ACC112 (cell line): ENCODE measurements at regions not wholly inside any gene's neighbourhood (a gene's known extent, or its start where the extent isn't known, plus 50 kb on each side); places are given as distances from the start of the nearest gene placed in this dataset.

ENCODE experiments used
- H2AFZ ChIP-seq: fragments of 200-600 bp; sonication (generic); one replicate; pipeline ENCODE4 v1.6.0; 2017; ENCODE audit warnings: antibody characterized with exemption, low read length; ENCODE audit not compliant: unreplicated experiment
- H3K27ac ChIP-seq: fragments of 200-600 bp; sonication (generic); 2 replicates; pipeline ENCODE4 v1.5.1; 2014; ENCODE audit warnings: low read depth, mild to moderate bottlenecking, antibody characterized with exemption, low read length, moderate library complexity
- H3K27me3 ChIP-seq: fragments of 200-600 bp; sonication (generic); 2 replicates; pipeline ENCODE4 v1.6.1; 2014; ENCODE audit warnings: mild to moderate bottlenecking, antibody characterized with exemption, low read length, moderate library complexity, mixed read lengths; ENCODE audit not compliant: insufficient read depth
- H3K36me3 ChIP-seq: fragments of 200-600 bp; sonication (generic); 2 replicates; pipeline ENCODE4 v1.6.1; 2016; ENCODE audit warnings: mild to moderate bottlenecking, antibody characterized with exemption, low read length, moderate library complexity, mixed read lengths; ENCODE audit not compliant: insufficient read depth
- H3K4me1 ChIP-seq: fragments of 200-600 bp; sonication (generic); one replicate; pipeline ENCODE4 v1.6.1; 2016; ENCODE audit warnings: low read length, mixed read lengths; ENCODE audit not compliant: insufficient read depth, unreplicated experiment, control insufficient read depth
- H3K4me3 ChIP-seq: fragments of 200-600 bp; sonication (generic); 2 replicates; pipeline ENCODE4 v1.5.1; 2014; ENCODE audit warnings: mild to moderate bottlenecking, low read depth, low read length
- H3K79me2 ChIP-seq: fragments of 200-600 bp; sonication (generic); one replicate; pipeline ENCODE4 v1.6.0; 2016; ENCODE audit warnings: low read length; ENCODE audit not compliant: control insufficient read depth, unreplicated experiment, insufficient read depth

GRCh38 chr2:17179145-17179808 lies 339.0 kb downstream of the RAD51AP2 start:
- H2AFZ ChIP-seq: no peak overlapping the region
- H3K79me2 ChIP-seq: no peaks in the 10 kb centered on the region
- no peaks in the 10 kb centered on the region for H3K36me3 ChIP-seq
- no peak overlapping the region for H3K27ac ChIP-seq
- no peaks in the 10 kb centered on the region for H3K4me1 ChIP-seq
- no peaks in the 10 kb centered on the region for H3K27me3 ChIP-seq
- no peak overlapping the region for H3K4me3 ChIP-seq

DNA sequence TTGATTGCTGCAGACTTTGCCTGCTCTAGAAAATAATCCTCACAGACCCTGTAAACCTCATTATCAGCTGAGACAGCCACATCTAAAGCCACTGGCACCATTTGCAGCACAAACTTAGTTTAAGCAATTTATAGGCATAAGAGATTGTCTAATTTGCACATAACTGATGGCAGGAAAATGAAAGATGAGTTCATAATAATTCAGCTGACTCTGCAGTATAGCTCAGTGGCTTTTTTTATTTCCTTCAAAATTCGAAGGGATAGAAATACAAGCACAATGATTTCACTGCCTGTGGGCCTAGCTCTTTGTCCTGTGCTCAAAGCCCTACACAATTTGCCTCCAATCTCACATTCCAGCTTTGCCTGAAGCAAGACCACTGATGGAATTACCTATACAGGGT lies 341.2 kb downstream of the RAD51AP2 start:
- no peaks in the 10 kb centered on the region for H3K4me1 ChIP-seq

DNA sequence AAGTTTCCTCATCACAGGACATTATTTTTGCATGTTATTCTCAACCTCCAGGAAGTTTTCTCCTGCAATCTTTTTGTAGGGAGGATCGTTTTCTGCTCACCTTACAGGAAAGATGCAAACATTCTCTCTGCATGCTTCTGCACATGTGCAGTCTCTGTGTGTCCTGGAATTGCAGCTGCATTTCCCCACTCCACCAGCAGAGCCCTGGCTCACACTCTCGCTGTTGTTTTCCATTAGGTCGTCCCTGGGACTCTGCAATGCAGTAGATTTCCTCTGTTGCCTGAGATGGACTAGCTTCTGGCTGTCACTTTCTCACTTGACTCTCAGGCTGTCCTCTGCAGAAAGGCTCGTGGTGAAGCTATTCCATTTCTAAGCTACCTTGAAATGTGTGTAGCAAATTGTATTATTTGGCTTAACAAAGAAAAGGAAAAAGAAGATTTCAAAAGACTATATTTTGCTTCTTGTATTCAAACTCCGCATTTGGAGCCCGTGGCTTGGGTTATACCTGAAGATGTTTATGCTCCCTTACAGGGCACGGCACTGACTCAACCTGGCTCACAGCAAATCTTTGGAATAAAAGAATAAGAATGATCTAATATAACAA lies 346.7 kb downstream of the RAD51AP2 start:
- no peaks in the 10 kb centered on the region for H3K4me1 ChIP-seq
- H3K79me2 ChIP-seq: no peaks in the 10 kb centered on the region
- H3K27ac ChIP-seq: no peak overlapping the region
- no peak overlapping the region for H2AFZ ChIP-seq
- no peaks in the 10 kb centered on the region for H3K36me3 ChIP-seq
- no peaks in the 10 kb centered on the region for H3K27me3 ChIP-seq
- no peak overlapping the region for H3K4me3 ChIP-seq

More for the DNA sequence above, 341.2 kb downstream of the RAD51AP2 start:
- H3K4me3 ChIP-seq: no peak overlapping the region
- no peak overlapping the region for H2AFZ ChIP-seq
- no peaks in the 10 kb centered on the region for H3K79me2 ChIP-seq
- H3K27me3 ChIP-seq: no peaks in the 10 kb centered on the region
- no peaks in the 10 kb centered on the region for H3K36me3 ChIP-seq
- no peak overlapping the region for H3K27ac ChIP-seq

DNA sequence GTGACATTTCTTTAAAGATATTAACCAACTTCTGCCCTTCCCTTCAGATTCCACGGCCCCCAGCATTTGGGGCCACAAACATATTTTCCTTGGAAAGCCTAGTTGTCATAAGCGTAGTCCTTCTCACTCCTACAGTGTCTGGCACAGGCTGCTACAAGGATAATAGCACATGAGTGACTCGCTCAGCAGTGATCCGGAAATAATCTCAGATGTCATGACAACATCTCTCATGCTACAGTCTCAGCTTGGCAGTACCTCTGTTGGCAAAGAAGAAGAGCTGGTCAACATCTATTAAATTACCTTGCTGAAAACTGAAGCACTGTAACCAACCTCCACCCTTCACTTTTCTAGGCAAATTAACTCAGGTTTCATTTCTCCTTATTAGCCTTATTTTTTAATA lies 351.7 kb downstream of the RAD51AP2 start:
- no peaks in the 10 kb centered on the region for H3K27me3 ChIP-seq
- H3K36me3 ChIP-seq: no peaks in the 10 kb centered on the region
- H3K79me2 ChIP-seq: no peaks in the 10 kb centered on the region
- no peak overlapping the region for H3K4me3 ChIP-seq
- no peak overlapping the region for H2AFZ ChIP-seq
- peaks cover 3% of the 10 kb centered on the region for H3K4me1 ChIP-seq
- H3K27ac ChIP-seq: no peak overlapping the region

DNA sequence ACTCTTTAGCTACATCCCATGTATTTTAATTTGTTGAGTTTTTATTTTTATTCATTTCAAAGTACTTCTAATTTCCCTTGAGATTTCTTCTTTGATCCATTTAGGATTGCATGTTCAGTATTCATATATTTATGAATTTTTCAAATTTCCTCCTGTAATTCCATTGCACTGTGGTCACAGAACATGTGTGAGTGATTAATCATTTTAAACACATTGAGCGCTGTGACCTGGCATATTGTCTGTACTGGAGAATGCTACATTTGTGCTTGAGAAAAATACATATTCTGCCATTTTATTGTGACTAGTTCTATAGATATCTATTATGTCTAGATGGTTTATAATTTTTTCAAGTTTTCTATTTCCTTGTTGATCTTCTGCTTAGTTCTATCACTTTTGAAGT lies 353.7 kb downstream of the RAD51AP2 start:
- Histone ChIP-seq H3K4me1 (peaks cover 3% of the 10 kb centered on the region), H3K36me3 (no peaks in the 10 kb centered on the region), H3K27ac (no peak overlapping the region), H2AFZ (no peak overlapping the region), H3K79me2 (no peaks in the 10 kb centered on the region), H3K27me3 (no peaks in the 10 kb centered on the region), H3K4me3 (no peak overlapping the region)

GRCh38 chr2:17163638-17164037 lies 354.6 kb downstream of the RAD51AP2 start:
- Histone ChIP-seq H3K36me3 (no peaks in the 10 kb centered on the region), H3K4me3 (no peak overlapping the region), H3K4me1 (peaks cover 3% of the 10 kb centered on the region), H3K27ac (no peak overlapping the region), H2AFZ (no peak overlapping the region), H3K27me3 (0 out of 2 replicates have a peak, but pooled peaks cover under 1% of the 10 kb centered on the region), H3K79me2 (no peaks in the 10 kb centered on the region)

DNA sequence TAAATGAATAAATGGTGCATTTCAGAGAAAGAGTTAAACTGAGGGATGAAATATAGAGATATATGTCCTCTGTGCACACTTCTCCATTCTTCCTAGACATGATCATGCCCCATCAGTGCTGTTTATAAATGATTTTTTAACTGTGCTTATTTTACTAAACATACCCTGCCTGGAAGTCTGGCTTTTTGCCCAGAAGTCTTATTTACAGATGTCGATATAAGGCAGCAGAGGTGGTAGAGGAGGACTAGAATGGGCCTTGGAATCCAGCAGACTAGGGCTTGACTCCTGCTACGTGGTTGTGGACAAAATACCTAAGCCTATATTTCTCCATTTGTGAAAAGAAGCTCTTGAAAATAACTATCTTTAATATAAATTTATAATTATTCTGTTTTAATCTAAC lies 355.5 kb downstream of the RAD51AP2 start:
- Histone ChIP-seq H3K4me1 (peaks cover 3% of the 10 kb centered on the region), H3K27ac (no peak overlapping the region), H3K36me3 (no peaks in the 10 kb centered on the region), H2AFZ (no peak overlapping the region), H3K79me2 (no peaks in the 10 kb centered on the region), H3K27me3 (0 out of 2 replicates have a peak, but pooled peaks cover 5% of the 10 kb centered on the region), H3K4me3 (no peak overlapping the region)

DNA sequence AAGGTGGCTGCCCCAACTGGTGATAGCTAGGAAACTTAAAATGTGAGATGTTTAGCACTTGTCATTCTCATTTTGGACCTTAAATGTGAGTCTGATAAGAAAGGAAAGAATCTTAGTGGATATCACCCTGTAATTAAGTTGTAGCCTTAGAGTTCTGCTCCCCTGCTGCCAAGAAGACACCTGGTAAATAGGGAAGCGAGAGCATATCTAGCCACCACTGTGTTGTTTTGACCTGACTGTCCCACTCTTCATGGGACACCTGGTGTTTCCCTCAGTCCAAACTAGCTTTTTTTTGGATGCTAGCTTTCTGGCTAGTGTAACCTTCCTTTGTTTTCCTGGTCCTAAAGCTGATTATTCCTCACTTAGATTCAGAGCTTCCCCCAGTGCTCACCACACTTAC lies 357.6 kb downstream of the RAD51AP2 start:
- Histone ChIP-seq H3K36me3 (no peaks in the 10 kb centered on the region), H3K27ac (no peak overlapping the region), H3K4me3 (no peak overlapping the region), H3K79me2 (no peaks in the 10 kb centered on the region), H3K27me3 (peaks cover 5% of the 10 kb centered on the region; the same call in 1 of the 2 replicates), H2AFZ (no peak overlapping the region), H3K4me1 (peaks cover 3% of the 10 kb centered on the region)

- Histone ChIP-seq H3K4me3 (no peak overlapping the region), H3K36me3 (no peaks in the 10 kb centered on the region), H3K27ac (no peak overlapping the region), H3K27me3 (peaks cover 5% of the 10 kb centered on the region; the same call in 1 of the 2 replicates), H3K79me2 (no peaks in the 10 kb centered on the region), H3K4me1 (no peaks in the 10 kb centered on the region), H2AFZ (no peak overlapping the region)
These were observed 362.2 kb downstream of the RAD51AP2 start for GRCh38 chr2:17156086-17156485.

GRCh38 chr2:17149945-17150344 lies 368.3 kb downstream of the RAD51AP2 start:
- no peaks in the 10 kb centered on the region for H3K36me3 ChIP-seq
- no peak overlapping the region for H2AFZ ChIP-seq
- no peak overlapping the region for H3K27ac ChIP-seq
- no peak overlapping the region for H3K4me3 ChIP-seq
- no peaks in the 10 kb centered on the region for H3K79me2 ChIP-seq
- H3K27me3 ChIP-seq: no peaks in the 10 kb centered on the region
- no peaks in the 10 kb centered on the region for H3K4me1 ChIP-seq
